HG03025 (cell line): ENCODE measurements at regions not wholly inside any gene's neighbourhood (a gene's known extent, or its start where the extent isn't known, plus 50 kb on each side); places are given as distances from the start of the nearest gene placed in this dataset.

Experiments
- ATAC-seq: cut with Tn5 transposase; IDR thresholded peaks from one replicate; pipeline ENCODE4 v1.9.1; 2021; ENCODE audit warnings: mild to moderate bottlenecking, moderate library complexity; ENCODE audit not compliant: unreplicated experiment, low FRiP score

DNA sequence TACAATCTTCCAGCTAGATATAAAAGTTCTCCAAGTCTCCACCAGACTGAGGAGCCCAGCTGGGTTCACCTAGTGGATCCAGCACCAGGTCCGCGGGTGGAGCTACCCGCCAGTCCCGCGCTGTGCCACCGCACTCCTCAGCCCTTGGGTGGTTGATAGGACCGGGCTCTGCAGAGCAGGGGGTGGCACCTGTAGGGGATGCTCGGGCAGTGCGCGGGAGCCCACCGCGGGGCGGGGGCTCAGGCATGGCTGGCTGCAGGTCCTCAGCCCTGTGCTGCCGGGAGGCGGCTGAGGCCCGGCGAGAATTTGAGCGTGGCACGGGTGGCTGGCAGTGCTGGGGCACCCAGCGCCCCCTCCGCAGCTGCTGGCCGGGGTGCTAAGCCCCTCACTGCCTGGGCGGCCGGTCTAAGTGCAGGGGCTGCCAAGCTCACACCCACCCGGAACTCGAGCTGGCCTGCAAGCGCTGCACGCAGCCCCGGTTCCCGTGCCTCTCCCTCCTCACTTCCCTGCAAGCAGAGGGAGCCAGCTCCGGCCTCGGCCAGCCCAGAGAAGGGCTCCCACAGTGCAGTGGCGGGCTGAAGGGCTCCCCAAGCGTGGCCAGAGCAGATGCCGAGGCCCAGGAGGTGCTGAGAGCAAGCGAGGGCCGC lies 542.8 kb upstream of the PCDH9 start:
- no peak for ATAC-seq

DNA sequence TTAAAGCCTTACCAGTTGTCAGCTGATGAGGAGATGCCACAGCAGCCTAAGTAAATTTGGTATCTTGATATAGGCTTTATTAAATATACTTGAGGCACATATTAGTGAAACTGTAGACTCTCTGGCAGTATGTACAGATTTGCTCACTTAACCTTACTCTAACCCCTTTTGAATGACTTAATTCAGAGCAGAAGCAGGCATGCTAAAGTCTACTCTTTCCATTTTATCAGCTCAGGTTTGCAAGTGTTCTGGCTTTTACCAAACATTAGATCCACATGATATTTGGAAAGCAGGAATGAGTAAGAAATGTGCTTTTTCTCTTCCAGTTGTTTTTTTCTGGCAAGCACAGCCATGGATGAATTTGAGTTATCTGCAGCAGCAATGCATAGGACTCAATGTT lies 541.0 kb upstream of the PCDH9 start:
- no peak for ATAC-seq

DNA sequence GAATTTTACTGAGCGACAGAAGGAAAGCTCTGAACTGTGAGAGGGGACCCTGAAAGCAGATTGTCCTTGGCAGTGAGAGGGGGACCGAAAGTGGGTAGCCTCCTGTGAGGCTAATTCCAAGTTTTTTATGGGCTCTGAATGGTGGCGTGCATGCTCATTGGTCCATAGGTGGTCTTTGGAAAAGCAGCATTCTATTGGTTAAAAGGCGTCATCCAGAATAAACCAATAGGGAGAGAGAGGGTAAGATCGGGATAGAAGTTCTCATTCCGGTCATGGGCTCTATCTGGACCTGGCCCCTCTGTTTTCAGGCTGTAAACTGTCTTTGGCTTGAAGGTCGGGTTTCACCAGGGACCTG lies 539.8 kb upstream of the PCDH9 start:
- no peak for ATAC-seq

DNA sequence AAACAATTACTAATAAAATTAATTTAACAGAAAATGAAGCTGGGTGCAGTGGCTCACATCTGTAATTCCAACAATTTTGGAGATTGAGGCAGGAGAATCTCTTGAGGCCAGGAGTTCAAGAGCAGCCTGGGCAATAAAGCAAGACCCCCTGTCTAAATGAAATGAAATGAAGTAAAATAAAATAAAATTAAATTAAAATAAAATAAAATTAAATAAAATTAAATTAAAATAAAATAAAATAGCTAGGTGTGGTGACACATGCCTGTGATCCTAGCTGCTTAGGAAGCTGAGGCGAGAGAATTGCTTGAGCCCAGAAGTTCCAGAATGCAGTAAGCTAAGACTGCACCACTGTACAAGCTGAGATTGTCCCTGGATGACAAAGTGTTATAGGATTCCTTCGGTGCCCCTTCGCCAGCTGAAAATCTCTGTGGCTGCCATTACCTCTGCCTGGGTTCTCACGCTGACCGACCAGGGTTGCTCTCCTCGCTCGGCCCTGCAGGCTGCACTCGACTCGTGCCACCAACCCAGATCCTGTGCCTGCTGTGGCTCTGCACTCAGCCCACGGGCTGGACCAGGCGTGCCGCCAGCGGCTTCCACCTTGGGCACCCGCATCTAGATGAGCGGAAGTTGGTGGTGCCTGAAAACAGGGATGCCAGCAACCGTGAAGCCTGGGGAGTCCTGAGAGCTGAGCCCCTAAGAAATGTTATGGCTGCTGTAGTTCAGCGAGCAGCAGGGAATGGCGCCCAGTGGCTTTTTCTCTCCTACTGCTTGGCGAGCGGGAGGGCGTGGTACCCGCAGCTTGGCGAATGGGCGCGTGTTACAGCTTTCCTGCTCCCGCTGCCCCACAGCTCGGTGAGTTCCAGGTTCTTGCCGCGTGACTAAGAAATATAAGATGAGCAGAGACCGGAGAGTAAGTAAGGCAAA lies 539.2 kb upstream of the PCDH9 start:
- no peak for ATAC-seq

DNA sequence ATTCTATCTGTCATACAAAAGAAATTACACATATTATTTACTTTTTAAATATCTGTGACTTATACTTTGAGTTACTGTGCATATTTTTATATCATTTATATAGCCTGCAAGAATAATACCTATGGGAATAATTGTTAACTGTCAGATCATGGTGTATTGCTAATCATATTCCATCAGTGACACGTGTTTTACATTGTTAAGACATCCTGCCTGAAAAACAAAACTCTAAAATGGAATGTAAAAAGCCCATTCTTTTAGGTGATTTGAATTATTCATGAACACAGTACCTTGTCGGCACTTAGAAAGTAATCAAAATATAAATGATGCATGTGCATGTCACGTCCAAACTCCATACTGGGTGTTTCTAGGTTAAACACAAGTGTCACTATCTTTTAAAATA lies 533.8 kb upstream of the PCDH9 start:
- no peak for ATAC-seq

DNA sequence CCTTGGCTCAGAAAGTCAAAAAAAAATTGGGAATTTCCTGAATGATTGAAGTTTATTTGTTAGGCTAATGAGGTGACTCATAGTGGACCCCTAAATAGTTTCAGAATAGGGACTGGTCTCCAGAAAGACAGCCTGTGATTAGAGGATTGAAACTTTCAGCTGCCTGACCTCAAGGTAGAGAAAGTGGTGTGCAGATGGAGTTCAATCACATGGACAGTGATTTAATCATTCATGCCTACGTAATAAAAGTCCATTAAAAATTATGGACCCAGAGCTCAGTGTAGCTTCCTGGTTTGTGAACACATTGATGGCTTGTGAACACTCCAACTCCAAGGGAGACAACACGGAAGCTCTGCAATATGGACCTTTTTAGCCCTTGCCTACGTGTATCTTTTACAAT lies 533.2 kb upstream of the PCDH9 start:
- no peak for ATAC-seq

DNA sequence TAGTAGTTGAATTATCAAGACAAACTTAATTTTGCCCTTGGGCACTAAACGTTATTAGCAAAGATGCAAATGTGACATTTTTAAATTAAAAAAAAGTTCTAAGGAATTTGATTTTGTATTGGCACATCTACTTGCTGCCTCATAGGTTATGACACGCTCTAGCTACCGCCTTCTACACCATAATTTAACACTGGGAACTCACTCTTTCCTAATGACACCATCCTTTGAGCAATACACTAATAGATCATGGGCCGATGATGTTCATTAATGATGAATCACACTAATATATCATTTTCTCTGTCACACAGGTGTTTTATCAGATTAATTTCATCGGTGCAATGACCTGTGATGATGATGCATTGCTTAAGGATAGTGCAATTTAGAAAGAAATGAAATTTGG lies 528.8 kb upstream of the PCDH9 start:
- ATAC-seq: no peak

DNA sequence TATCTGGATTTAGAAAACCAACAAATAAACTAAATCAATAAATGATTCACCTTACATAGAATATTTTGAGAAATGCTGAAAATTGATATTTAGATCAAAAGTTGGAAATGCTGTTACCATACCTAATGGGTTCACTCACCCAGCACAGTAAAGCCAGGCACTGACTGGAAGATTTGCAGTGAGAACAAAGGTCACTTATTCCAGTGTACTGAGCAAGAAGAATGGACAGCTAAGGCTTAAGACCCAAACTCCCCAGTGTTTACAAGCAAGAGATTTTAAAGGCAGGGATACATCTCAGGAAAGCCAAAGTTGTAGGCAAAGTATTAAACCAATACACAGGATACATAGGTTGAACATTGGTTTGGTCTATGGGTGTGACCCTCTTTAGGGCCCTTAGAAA lies 523.9 kb upstream of the PCDH9 start:
- no peak for ATAC-seq

DNA sequence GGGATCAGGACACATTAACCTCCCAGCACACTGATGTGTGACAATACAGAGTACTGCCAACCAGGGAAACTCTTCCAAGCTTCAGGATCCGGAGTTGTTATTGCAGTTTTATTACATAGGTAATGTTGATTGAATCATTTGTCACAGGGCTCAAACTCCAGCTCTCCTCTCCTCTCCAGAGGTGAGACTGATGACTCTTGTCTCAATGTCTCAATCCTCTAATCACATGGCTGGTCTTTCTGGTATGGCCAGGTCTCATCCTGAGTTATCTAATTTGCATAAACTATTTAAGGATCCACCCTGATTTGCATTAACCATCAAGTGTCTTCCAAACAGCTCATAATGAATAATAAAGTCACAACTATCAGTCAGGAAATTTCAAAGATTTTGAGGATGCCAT lies 522.6 kb upstream of the PCDH9 start:
- ATAC-seq: no peak

DNA sequence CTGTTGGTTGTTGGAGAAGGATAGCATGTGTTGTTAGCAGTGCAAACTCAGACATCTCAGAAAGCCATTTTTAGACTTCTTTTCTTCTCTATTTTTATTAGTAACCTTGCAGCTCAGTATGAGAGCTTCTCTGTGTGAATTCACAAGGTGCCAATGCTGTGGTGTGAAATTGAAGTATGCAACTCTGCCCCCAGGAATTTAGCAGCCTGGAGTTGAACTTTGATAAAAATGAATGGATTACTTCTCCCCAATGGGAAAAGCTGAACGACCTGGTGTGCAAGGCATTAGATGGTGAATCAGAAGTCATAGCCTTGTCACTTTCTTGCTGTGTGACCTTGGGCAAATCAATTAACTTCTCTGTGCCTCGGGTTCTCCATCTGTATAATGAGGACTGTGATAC lies 512.3 kb upstream of the PCDH9 start:
- no peak for ATAC-seq

DNA sequence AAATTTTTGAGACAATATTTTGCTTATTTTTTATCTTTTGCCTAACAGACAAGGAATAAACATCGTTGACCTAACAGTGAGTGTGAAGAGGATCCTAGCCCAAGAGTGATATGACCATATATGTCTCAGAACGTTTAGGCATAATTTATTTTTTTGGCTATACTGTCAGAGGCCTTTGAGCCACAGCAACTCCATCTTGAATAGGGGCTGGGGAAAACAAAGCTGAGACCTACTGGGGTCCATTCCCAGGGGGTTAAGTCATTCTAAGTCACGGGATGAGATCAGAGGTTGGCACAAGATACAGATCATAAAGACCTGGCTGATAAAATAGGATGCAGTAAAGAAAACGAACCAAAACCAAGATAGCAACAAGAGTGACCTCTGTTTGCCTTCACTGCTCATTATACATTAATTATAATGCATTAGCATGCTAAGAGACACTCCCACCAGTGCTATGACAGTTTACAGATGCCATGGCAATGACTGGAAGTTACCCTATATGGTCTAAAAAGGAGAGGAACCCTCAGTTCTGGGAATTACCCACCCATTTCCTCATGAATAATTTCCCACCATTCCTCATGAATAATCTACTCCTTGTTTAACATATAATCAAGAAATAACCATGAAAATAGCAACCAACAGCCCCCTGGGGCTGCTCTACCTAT lies 510.9 kb upstream of the PCDH9 start:
- ATAC-seq: no peak

DNA sequence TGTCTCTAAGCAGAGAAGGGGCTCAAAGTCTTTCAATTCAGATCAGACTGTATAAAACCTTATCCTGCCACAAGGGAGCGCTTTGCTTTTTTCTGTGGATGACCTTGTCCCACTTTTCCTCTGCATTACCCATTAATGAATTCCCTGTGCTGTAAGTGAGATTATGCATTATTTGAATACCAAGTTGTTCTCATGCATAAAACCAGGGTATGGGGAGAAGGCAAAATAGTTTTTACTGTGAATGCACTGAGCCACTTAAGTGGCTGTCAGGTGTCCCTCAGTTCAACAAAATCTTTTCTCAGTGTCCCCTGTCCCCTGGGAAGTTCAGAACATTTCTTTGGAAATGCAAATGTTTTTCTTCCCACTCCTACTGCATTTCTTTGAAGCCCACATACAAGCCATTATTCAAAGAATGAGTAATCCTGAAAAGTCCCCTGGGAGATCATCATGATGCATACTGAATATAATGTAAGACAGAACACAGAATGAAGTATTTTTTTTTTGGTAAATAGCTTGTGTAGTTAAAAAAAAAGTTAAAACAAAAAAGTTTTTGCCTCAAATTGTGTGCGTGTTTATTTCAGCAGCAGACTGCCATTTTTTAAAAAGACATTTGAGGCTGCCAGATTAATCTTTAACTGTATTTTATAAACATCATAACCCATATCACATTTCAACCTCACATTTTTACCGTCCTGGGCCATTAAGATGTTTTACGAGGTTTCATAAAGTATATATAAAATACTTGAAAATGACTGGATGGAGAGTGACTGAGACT lies 506.7 kb upstream of the PCDH9 start:
- ATAC-seq: no peak

DNA sequence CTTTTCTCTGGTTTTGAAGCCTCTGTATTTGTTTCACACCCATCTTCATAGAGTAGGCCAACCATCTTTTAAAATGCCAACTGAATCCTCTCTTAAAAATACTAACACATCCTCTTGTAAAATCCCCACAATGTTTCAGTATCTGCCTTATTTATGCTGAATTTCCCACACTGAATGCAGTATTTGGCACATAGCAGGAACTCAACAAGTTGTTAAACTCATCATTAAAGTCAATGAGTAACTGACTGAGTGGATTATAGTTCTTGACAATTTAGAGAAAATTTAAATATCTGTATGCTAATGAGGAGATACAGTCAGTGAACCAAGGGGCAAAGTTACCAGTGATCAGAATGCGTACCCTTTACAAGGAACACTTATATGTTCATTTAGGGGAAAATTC lies 505.5 kb upstream of the PCDH9 start:
- no peak for ATAC-seq

DNA sequence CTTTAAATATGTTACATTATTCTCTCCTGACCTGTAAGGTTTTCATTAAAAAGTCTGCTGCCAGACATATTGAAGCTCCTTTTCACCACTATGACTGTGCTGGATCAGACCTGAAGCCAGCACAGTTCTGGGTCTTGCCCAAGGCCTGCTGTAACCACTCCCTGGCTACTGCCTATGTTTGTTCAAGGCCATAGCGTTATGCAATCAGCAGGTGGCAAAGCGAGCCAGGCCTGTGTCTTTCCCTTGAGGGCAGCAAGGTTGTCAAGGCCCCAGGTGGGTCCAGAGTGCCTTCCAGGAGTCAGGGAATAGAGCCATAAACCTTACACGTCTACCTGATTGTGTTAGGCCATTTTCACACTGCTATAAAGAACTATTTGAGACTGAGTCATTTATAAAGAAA lies 496.8 kb upstream of the PCDH9 start:
- ATAC-seq: no peak

DNA sequence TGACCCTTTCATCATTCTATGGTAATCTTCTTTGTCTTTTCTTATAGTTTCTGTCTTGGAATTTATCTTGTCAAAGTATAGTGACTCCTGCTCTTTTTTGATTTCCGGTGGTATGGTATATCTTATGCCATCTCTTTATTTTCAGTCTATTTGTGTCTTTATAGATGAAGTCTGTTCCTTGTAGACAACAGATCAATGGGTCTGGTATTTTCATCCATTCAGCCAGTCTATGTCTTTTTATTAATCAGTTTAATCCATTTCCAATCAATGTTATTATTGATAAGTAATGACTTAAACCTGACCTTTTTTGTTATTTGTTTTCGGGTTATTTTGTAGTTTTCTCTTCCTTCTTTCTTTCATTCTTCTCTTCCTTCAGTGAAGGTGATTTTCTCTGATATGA lies 495.9 kb upstream of the PCDH9 start:
- ATAC-seq: no peak

DNA sequence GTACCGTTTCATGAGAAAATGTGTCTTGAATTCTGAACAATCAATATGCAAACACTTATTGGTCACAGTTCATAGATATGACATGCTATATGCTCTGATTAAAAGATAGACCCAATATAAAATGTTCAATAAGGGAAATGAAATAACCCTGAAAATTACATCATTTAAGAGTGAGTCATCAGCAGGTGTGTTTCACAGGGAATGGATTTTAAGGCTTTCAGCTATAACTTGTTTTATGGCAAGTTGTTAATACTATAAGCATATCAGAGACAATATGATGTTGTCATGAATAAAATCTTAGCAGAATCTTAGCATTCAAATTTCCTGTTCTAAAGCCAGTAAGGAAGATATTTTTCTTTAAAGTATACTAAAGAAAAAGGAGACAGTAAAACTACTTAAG lies 483.4 kb upstream of the PCDH9 start:
- no peak for ATAC-seq

DNA sequence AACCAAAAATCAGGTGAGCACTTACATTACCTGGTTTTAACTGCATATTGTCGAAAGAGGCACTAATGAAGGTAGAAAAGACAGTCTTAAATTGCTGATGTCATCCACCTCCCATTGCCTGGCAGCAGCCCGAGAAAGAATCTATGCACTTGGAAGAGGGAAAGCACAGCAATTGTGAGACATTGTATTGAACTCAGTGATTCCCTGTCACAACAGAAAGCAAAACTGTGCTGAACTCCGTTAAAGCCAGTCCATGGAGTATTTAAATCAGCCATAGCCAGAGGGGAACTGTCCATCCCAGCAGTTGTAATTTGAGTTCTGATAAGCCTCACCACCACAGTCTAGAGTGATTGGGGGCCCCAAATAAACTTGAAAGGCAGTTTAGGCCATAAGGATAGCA lies 466.6 kb upstream of the PCDH9 start:
- no peak for ATAC-seq

DNA sequence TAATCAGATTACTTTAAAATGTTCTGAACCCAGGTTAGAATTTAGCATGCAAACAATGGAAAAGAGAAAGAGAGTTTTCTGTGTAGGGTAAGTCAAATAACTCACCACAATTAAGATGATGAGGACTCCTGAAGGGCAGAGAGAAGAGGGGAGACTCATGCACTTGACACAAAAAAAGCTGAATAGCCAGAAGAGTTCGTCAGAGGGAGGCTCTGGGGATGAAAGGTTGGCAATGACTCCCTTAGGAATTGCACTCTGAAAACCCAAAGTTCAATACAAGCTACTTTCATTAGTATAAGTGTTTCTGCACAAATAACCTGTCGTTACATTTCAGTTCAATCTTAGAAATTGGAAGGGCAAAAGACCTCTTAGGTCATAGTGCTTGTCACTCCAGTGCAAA lies 434.4 kb upstream of the PCDH9 start:
- ATAC-seq: no peak

DNA sequence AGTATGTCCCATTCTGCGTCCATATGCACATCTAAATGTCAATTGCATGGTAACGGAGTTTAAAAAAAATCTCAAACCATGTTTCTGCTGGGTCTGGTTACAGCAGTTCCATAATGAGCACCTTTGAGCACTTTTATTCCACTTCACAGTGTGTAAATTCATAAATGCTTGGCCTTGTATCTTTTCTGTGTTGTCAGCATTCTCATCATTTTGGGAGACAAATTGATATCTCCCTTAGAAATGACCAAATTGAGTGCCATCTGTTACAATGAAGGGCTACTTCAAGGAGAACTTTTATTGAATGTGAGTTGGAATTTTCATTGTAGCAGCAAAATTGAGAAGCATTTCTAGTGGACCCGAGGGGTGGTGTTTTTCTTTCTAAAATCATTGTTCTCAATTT lies 432.9 kb upstream of the PCDH9 start:
- ATAC-seq: no peak

DNA sequence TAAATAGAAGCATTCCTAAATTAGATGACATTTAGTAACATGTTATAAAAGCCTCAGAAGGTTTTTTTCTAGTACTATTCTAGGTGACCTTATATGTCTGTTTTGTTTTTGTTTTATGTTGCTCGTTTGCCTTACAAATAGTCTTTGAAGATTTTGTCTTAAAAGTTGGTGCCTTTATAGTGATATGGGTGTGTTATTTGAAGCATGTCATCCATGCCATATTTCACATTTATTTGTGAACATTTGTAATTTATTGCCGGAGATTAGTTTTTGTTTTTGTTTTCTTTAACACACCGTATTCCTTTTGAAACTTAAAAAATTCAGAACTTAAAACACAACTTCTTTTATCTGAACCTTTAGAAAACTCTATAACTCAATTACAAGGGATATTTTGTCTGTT lies 422.8 kb upstream of the PCDH9 start:
- ATAC-seq: no peak

DNA sequence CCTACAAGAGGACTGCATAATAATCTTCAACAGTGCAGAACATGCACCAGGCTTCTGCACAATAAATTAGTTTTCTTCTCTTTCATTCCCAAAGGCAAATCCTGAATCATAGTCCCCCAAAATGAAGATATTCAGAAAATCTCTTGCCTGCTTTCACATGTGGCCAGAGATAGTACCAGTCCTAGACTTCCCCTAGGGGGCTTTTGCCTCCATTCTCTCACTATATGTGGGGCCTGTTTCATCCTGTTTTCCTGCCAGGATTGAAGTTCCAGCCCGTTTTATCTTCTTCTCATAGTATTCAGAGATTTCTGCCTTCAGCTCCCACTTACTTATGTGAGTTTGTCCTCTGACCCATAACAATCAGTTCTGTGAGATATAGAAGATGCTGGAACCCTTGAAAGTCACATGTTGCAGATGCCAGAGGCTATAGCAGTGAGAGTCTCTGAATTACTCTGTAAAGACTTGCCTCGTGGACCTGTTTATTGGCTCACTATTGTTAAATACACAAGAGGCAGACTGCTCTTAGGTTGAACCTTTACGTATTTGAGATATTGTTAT lies 421.9 kb upstream of the PCDH9 start:
- no peak for ATAC-seq
